Upper lobe of right lung (tissue), 1 donor: ENCODE measurements at regions not wholly inside any gene's neighbourhood (a gene's known extent, or its start where the extent isn't known, plus 50 kb on each side); places are given as distances from the start of the nearest gene placed in this dataset.

Experiments
- ATAC-seq: fragments of 200-7000 bp; cut with Tn5 transposase; one replicate; pipeline ENCODE4 v1.9.1; 2020; ENCODE audit warnings: mild to moderate bottlenecking, moderate library complexity
- DNase-seq: peaks from one replicate; pipeline ENCODE4 v3.0.0-alpha.2; 2020
- H3K27ac ChIP-seq: fragments of 200-600 bp; one replicate; pipeline ENCODE4 v1.8.0; 2022
- H3K27me3 ChIP-seq: fragments of 200-600 bp; one replicate; pipeline ENCODE4 v1.8.0; 2022; ENCODE audit warnings: mild to moderate bottlenecking
- H3K36me3 ChIP-seq: fragments of 200-600 bp; one replicate; pipeline ENCODE4 v1.8.0; 2022
- H3K4me1 ChIP-seq: fragments of 200-600 bp; one replicate; pipeline ENCODE4 v1.8.0; 2022
- H3K4me3 ChIP-seq: fragments of 200-600 bp; one replicate; pipeline ENCODE4 v1.8.0; 2022; ENCODE audit warnings: mild to moderate bottlenecking
- H3K9me3 ChIP-seq: fragments of 200-600 bp; one replicate; pipeline ENCODE4 v1.8.0; 2022
- CTCF ChIP-seq: fragments of 200-600 bp; IDR thresholded peaks from one replicate; pipeline ENCODE4 v1.8.0; 2022; ENCODE audit warnings: antibody characterized with exemption
- intact Hi-C: fragments of 100-400 bp; cut with DNase I; formaldehyde crosslinking; loops from one replicate; pipeline ENCODE4 v1.11.0; 2022
- donor health status: DM: no; HTN: yes; CAD: no; lungs with severe emphysema.

GRCh38 chr13:106433066-106433465 is 102.4 kb downstream of the EFNB2 start:
- no peak for ATAC-seq
- no peaks in the 10 kb centered on the region for H3K9me3 ChIP-seq
- no peaks in the 10 kb centered on the region for H3K4me1 ChIP-seq
- H3K36me3 ChIP-seq: no peaks in the 10 kb centered on the region
- H3K27ac ChIP-seq: no peak overlapping the region
- H3K4me3 ChIP-seq: no peak overlapping the region
- DNase-seq: no peak
- H3K27me3 ChIP-seq: no peaks in the 10 kb centered on the region
- intact Hi-C loops: no loop called here
- no peak for TF ChIP-seq CTCF

GRCh38 chr13:106432636-106433035 is 102.8 kb downstream of the EFNB2 start:
- no peaks in the 10 kb centered on the region for H3K4me1 ChIP-seq
- ATAC-seq (no peak), DNase-seq (no peak)
- TF ChIP-seq CTCF: no peak
- H3K36me3 ChIP-seq: no peaks in the 10 kb centered on the region
- H3K27me3 ChIP-seq: no peaks in the 10 kb centered on the region
- intact Hi-C loops: no loop called here
- H3K4me3 ChIP-seq: no peak overlapping the region
- no peaks in the 10 kb centered on the region for H3K9me3 ChIP-seq
- H3K27ac ChIP-seq: no peak overlapping the region

- TF ChIP-seq CTCF: no peak
- Histone ChIP-seq H3K36me3 (no peaks in the 10 kb centered on the region), H3K9me3 (no peaks in the 10 kb centered on the region), H3K27ac (no peak overlapping the region), H3K4me3 (no peak overlapping the region), H3K27me3 (no peaks in the 10 kb centered on the region), H3K4me1 (no peaks in the 10 kb centered on the region)
- ATAC-seq (no peak), DNase-seq (no peak)
- intact Hi-C loops: no loop called here
Observed at GRCh38 chr13:106426909-106427308, 108.6 kb downstream of the EFNB2 start.

GRCh38 chr13:106425661-106426060 is 109.8 kb downstream of the EFNB2 start:
- no peak for TF ChIP-seq CTCF

GRCh38 chr13:106424805-106425204 is 110.7 kb downstream of the EFNB2 start:
- Histone ChIP-seq H3K4me3 (no peak overlapping the region), H3K36me3 (no peaks in the 10 kb centered on the region), H3K4me1 (no peaks in the 10 kb centered on the region), H3K27ac (no peak overlapping the region), H3K27me3 (no peaks in the 10 kb centered on the region), H3K9me3 (no peaks in the 10 kb centered on the region)
- no peak for TF ChIP-seq CTCF
- intact Hi-C loops: no loop called here
- DNase-seq (no peak), ATAC-seq (no peak)

More at GRCh38 chr13:106425661-106426060, 109.8 kb downstream of the EFNB2 start:
- Histone ChIP-seq H3K27me3 (no peaks in the 10 kb centered on the region), H3K9me3 (no peaks in the 10 kb centered on the region), H3K27ac (no peak overlapping the region), H3K36me3 (no peaks in the 10 kb centered on the region), H3K4me1 (no peaks in the 10 kb centered on the region), H3K4me3 (no peak overlapping the region)
- DNase-seq (no peak), ATAC-seq (no peak)
- intact Hi-C loops: no loop called here

GRCh38 chr13:106423530-106423929 is 111.9 kb downstream of the EFNB2 start:
- intact Hi-C loops: no loop called here
- ATAC-seq (no peak), DNase-seq (no peak)
- no peaks in the 10 kb centered on the region for H3K27me3 ChIP-seq
- H3K4me3 ChIP-seq: no peak overlapping the region
- no peak overlapping the region for H3K27ac ChIP-seq
- no peaks in the 10 kb centered on the region for H3K9me3 ChIP-seq
- TF ChIP-seq CTCF: no peak
- H3K4me1 ChIP-seq: no peaks in the 10 kb centered on the region
- no peaks in the 10 kb centered on the region for H3K36me3 ChIP-seq
